HepG2 (cell line): ENCODE measurements at regions not wholly inside any gene's neighbourhood (a gene's known extent, or its start where the extent isn't known, plus 50 kb on each side); places are given as distances from the start of the nearest gene placed in this dataset.

ENCODE experiments used
- ATAC-seq: fragments of 200-7000 bp; cut with Tn5 transposase; 3 replicates; pipeline ENCODE4 v1.9.1; 2020; ENCODE audit warnings: mild to moderate bottlenecking, moderate library complexity
- BruUV-seq: library from RNA; stranded (reverse); fragments of 400-500 nt; replicated peaks from 2 replicates; lab custom pipeline; 2021; lab: Mats Ljungman, UMichigan
- CTCF ChIA-PET: fragments of 300-600 bp; formaldehyde crosslinking; extraction: SDS; loops from one replicate; lab custom pipeline; 2021; ENCODE audit warnings: low total read pairs, inconsistent platforms, low intra/inter-chr PET ratio; lab: Yijun Ruan, JAX
- POLR2A ChIA-PET: fragments of 350-600 bp; sonication (Branson Sonifier 250); formaldehyde crosslinking; loops from one replicate; lab custom pipeline; 2020; ENCODE audit warnings: antibody characterized with exemption, inconsistent platforms; lab: Yijun Ruan, JAX
- DNase-seq: peaks from one replicate; pipeline ENCODE4 v3.0.0-alpha.2; 2015; ENCODE audit warnings: low spot score
- FAIRE-seq: peaks from 3 replicates; lab custom pipeline; 2011; peaks lifted over from hg19 to GRCh38; lab: Jason Lieb, UNC
- H2AFZ ChIP-seq: one replicate; pipeline ENCODE4 v1.6.1; 2011; ENCODE audit warnings: low read length, inconsistent platforms
- H3K27ac ChIP-seq: fragments of 300-600 bp; 3 replicates; pipeline ENCODE4 v1.8.0; 2011; ENCODE audit warnings: mixed run types, mild to moderate bottlenecking, mixed read lengths, low read length, inconsistent platforms; ENCODE audit not compliant: insufficient read depth; ENCODE audit errors: extremely low read length
- H3K27me3 ChIP-seq, 2 experiments: fragments of 200-600 bp in 1 of 2; 2 replicates in 1 of 2; 3 replicates in 1 of 2; pipeline versions ENCODE4 v1.6.0 to v1.8.0; 2011; ENCODE audit warnings: low read length in 2 of 2, mild to moderate bottlenecking in 2 of 2, moderate library complexity in 2 of 2, inconsistent platforms in 1 of 2; ENCODE audit not compliant: insufficient read depth in 2 of 2, control insufficient read depth in 1 of 2
- H3K36me3 ChIP-seq, 2 experiments: fragments of 200-600 bp in 1 of 2; replicated peaks in 1 of 2; 2 replicates in 1 of 2; 3 replicates in 1 of 2; pipeline versions ENCODE4 v1.5.1 to v1.8.0; 2011; ENCODE audit warnings: low read length in 2 of 2, inconsistent platforms in 1 of 2; ENCODE audit not compliant: insufficient read depth in 2 of 2, control insufficient read depth in 1 of 2
- H3K4me1 ChIP-seq: 2 replicates; pipeline ENCODE4 v1.5.1; 2012; ENCODE audit warnings: low read length, inconsistent platforms; ENCODE audit not compliant: insufficient read depth
- H3K4me2 ChIP-seq: 2 replicates; pipeline ENCODE4 v1.6.0; 2011; ENCODE audit warnings: low read depth, low read length, inconsistent platforms
- H3K4me3 ChIP-seq, 3 experiments: fragments of 200-600 bp in 1 of 3; sonication (generic), shearing (Covaris generic) in 1 of 3; replicated peaks in 1 of 3; 2 replicates each; pipeline ENCODE4 v1.5.1; 2011 to 2016; ENCODE audit warnings: low read length in 3 of 3, inconsistent platforms in 2 of 3, low read depth in 2 of 3, mild to moderate bottlenecking in 2 of 3, control low read depth in 1 of 3, mixed read lengths in 1 of 3; ENCODE audit not compliant: insufficient read depth in 1 of 3
- H3K79me2 ChIP-seq: one replicate; pipeline ENCODE4 v1.6.1; 2011; ENCODE audit warnings: low read length, inconsistent platforms; ENCODE audit not compliant: insufficient read depth
- H3K9ac ChIP-seq: 2 replicates; pipeline ENCODE4 v1.6.0; 2011; ENCODE audit warnings: mild to moderate bottlenecking, low read depth, low read length, inconsistent platforms; ENCODE audit not compliant: insufficient read depth
- H3K9me3 ChIP-seq: 2 replicates; pipeline ENCODE4 v1.5.1; 2012; ENCODE audit warnings: mild to moderate bottlenecking, low read length
- H4K20me1 ChIP-seq: 2 replicates; pipeline ENCODE4 v1.6.0; 2011; ENCODE audit warnings: inconsistent platforms, mild to moderate bottlenecking, low read length, moderate library complexity; ENCODE audit not compliant: insufficient read depth
- AGO1 ChIP-seq: fragments of 200-400 bp; formaldehyde crosslinking; IDR thresholded peaks from 2 replicates; pipeline ENCODE4 v1.6.1; 2017; ENCODE audit warnings: mild to moderate bottlenecking, low read depth, low read length, moderate library complexity; ENCODE audit not compliant: poor library complexity, severe bottlenecking
- ATF5 ChIP-seq: sonication (generic); formaldehyde crosslinking; IDR thresholded peaks from 2 replicates; pipeline ENCODE4 v1.4.0; 2020; ENCODE audit warnings: mild to moderate bottlenecking, low read depth, missing genetic modification reagents
- BHLHE40 ChIP-seq: IDR thresholded peaks from 2 replicates; pipeline ENCODE4 v1.6.1; 2011; ENCODE audit warnings: low read length, improper control_type of control experiment
- DR1 ChIP-seq: sonication (generic); formaldehyde crosslinking; IDR thresholded peaks from 2 replicates; pipeline ENCODE4 v1.8.0; 2021; ENCODE audit warnings: mild to moderate bottlenecking, missing genetic modification reagents, inconsistent platforms
- ELF4 ChIP-seq: sonication (generic); formaldehyde crosslinking; IDR thresholded peaks from 2 replicates; pipeline ENCODE4 v1.5.0; 2020; ENCODE audit warnings: missing genetic modification reagents, mild to moderate bottlenecking, moderate library complexity, borderline replicate concordance
- NFKB2 ChIP-seq: sonication (generic); formaldehyde crosslinking; IDR thresholded peaks from 2 replicates; pipeline ENCODE4 v1.4.0; 2020; ENCODE audit warnings: missing genetic modification reagents, borderline replicate concordance
- POLR2A ChIP-seq, 2 experiments: IDR thresholded peaks; 2 replicates each; pipeline ENCODE4 v1.6.1; 2011; ENCODE audit warnings: low read depth in 2 of 2, low read length in 2 of 2, mild to moderate bottlenecking in 1 of 2, moderate library complexity in 1 of 2; ENCODE audit not compliant: insufficient read depth in 1 of 2
- REPIN1 ChIP-seq: sonication (generic); formaldehyde crosslinking; IDR thresholded peaks from 2 replicates; pipeline ENCODE4 v1.8.0; 2022; ENCODE audit warnings: missing genetic modification reagents, low read depth, mild to moderate bottlenecking, borderline replicate concordance
- SIN3A ChIP-seq: IDR thresholded peaks from 2 replicates; pipeline ENCODE4 v1.6.1; 2011; ENCODE audit warnings: low read depth, mild to moderate bottlenecking, control low read depth, low read length, borderline replicate concordance
- SP1 ChIP-seq, 2 experiments: fragments of 450-650 bp in 1 of 2; sonication (generic) in 1 of 2; formaldehyde crosslinking in 1 of 2; IDR thresholded peaks; 2 replicates each; pipeline versions ENCODE4 v1.4.0 to v1.6.1; 2016 to 2020; ENCODE audit warnings: missing genetic modification reagents in 1 of 2
- U2AF2 ChIP-seq: fragments of 200-400 bp; formaldehyde crosslinking; IDR thresholded peaks from 2 replicates; pipeline ENCODE4 v1.6.1; 2017; ENCODE audit warnings: low read depth, mild to moderate bottlenecking, low read length
- YEATS4 ChIP-seq: sonication (generic); formaldehyde crosslinking; IDR thresholded peaks from 2 replicates; pipeline ENCODE4 v1.4.0; 2020; ENCODE audit warnings: missing genetic modification reagents, borderline replicate concordance
- ZBTB7B ChIP-seq: sonication (generic); formaldehyde crosslinking; IDR thresholded peaks from 2 replicates; pipeline ENCODE4 v1.4.0; 2020; ENCODE audit warnings: missing genetic modification reagents
- ZFP90 ChIP-seq: sonication (generic); formaldehyde crosslinking; IDR thresholded peaks from 2 replicates; pipeline ENCODE4 v1.8.0; 2022; ENCODE audit warnings: missing genetic modification reagents, mild to moderate bottlenecking, inconsistent platforms, borderline replicate concordance
- ZFY ChIP-seq: sonication (generic); formaldehyde crosslinking; IDR thresholded peaks from 2 replicates; pipeline ENCODE4 v1.4.0; 2020; ENCODE audit warnings: missing genetic modification reagents
- ZNF225 ChIP-seq: sonication (generic); formaldehyde crosslinking; IDR thresholded peaks from 2 replicates; pipeline ENCODE4 v1.4.0; 2020; ENCODE audit warnings: mild to moderate bottlenecking, missing genetic modification reagents
- ZNF329 ChIP-seq: sonication (generic); formaldehyde crosslinking; IDR thresholded peaks from 2 replicates; pipeline ENCODE4 v1.9.0; 2021; ENCODE audit warnings: low read depth, mild to moderate bottlenecking, missing genetic modification reagents
- ZNF333 ChIP-seq: sonication (generic); formaldehyde crosslinking; IDR thresholded peaks from 2 replicates; pipeline ENCODE4 v1.4.0; 2020; ENCODE audit warnings: mild to moderate bottlenecking, missing genetic modification reagents, borderline replicate concordance
- ZNF530 ChIP-seq: sonication (generic); formaldehyde crosslinking; IDR thresholded peaks from 2 replicates; pipeline ENCODE4 v1.5.0; 2020; ENCODE audit warnings: low read depth, mild to moderate bottlenecking, missing genetic modification reagents
- ZNF703 ChIP-seq: sonication (generic); formaldehyde crosslinking; IDR thresholded peaks from 2 replicates; pipeline ENCODE4 v1.5.1; 2020; ENCODE audit warnings: missing genetic modification reagents, mild to moderate bottlenecking, moderate library complexity, borderline replicate concordance
- WGBS: methylation state at CpG from one replicate; pipeline ENCODE4 v1.1.6; 2017; ENCODE audit warnings: low lambda C conversion rate; 5-methylcytosine and 5-hydroxymethylcytosine counted together
- in situ Hi-C: cut with HindIII; loops from 2 replicates; pipeline ENCODE4 v1.10.0; 2017; ENCODE audit warnings: low pct_unique_long_range_greater_than_20kb; ENCODE audit not compliant: extremely low pct_ligation_motif_present
- intact Hi-C: fragments of 100-400 bp; cut with micrococcal nuclease; formaldehyde crosslinking; loops from one replicate; pipeline ENCODE4 v1.10.0; 2022; ENCODE audit not compliant: unreplicated experiment
- TF ChIP-seq, protein P1 (sequence below): sonication (generic); formaldehyde crosslinking; IDR thresholded peaks from 2 replicates; pipeline ENCODE4 v1.5.0; 2020; ENCODE audit warnings: missing genetic modification reagents
- TF ChIP-seq, protein P2 (sequence below): sonication (generic); formaldehyde crosslinking; IDR thresholded peaks from 2 replicates; pipeline ENCODE4 v1.4.0; 2020; ENCODE audit warnings: missing genetic modification reagents

DNA sequence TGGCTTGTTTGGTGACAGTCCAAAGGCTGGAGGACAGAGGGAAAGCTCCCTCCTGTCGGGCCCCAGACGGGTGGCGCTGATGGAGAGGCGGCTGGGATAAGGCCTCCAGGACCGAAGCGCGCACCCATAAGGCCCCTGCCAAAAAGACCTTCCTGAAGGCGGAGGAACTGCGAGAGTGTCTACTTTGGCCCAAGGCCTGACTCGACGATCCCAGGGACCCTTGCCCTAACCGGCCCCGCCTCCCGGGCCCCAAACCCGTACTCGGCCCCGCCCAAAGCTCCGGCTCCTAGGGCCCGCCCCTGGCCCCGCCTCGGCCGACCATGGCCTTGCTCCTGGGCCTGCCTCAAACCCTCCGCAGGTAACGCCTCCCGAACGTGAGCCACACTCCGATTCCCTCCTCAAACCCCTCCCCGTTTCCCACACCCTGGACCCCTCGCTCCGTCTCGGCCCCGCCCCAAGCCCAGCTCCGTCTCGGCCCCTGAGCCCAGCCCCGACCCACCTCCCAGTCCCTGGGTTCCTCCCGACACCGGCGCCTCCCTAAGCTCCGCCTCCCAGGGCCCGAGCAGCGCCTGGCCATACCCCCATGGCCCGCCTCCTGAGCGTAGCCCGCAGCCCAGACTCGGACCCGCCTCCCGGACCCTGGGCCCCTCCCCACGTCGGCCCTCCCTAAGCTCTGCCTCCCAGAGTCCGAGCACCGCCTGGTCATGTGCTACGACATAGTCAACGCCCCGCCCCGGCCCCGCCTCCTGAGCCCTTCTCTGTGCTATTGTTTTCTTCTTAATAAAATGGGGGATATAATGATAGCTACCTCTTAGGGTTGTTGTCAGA is 90.0 kb upstream of the DRD5 start:
- peak overlapping the region; percentile 62 to 77 (median 71) for H3K4me3 ChIP-seq
- no peaks in the 10 kb centered on the region for H4K20me1 ChIP-seq
- ChIA-PET CTCF (no interaction called here), POLR2A (interaction anchor here (1.3 to 1.4 kb wide), 2 partner anchors 430 to 539 kb away, joined by 4 to 5 read pairs; no protein-coding TSS in a partner anchor)
- peak overlapping the region; percentile 21 for H3K27ac ChIP-seq
- no peaks in the 10 kb centered on the region for H3K9me3 ChIP-seq
- no peaks in the 10 kb centered on the region for H3K79me2 ChIP-seq
- peak overlapping the region; percentile 93 for H3K4me2 ChIP-seq
- FAIRE-seq (no peak), ATAC-seq (peak; percentile 100), DNase-seq (peak; percentile 83)
- no peaks in the 10 kb centered on the region for H3K36me3 ChIP-seq
- in situ Hi-C loops (no loop called here), intact Hi-C loops (no loop called here)
- peak overlapping the region; percentile 64; the same call in 1 of the 2 replicates for H3K9ac ChIP-seq
- 1% methylated on average over 15 of the region's 56 CpGs for WGBS
- no TSS peak for BruUV-seq
- H2AFZ ChIP-seq = no peak overlapping the region
- no peaks in the 10 kb centered on the region for H3K27me3 ChIP-seq
- peaks cover 11% of the 10 kb centered on the region; the same call in 1 of the 2 replicates for H3K4me1 ChIP-seq
- TF ChIP-seq, protein P1, sequence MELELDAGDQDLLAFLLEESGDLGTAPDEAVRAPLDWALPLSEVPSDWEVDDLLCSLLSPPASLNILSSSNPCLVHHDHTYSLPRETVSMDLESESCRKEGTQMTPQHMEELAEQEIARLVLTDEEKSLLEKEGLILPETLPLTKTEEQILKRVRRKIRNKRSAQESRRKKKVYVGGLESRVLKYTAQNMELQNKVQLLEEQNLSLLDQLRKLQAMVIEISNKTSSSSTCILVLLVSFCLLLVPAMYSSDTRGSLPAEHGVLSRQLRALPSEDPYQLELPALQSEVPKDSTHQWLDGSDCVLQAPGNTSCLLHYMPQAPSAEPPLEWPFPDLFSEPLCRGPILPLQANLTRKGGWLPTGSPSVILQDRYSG (CRISPR knock-in tag) = no peak
- TF ChIP-seq AGO1 (no peak), ZNF225 (CRISPR knock-in tag) (peak; percentile 39; the same call in 1 of the 2 replicates), ZFY (peak; percentile 71), YEATS4 (CRISPR knock-in tag) (peak; percentile 72), SP1 (IDR thresholded peaks at IDR 0.05) (no peak), SP1 (CRISPR knock-in tag; IDR thresholded peaks at IDR 0.05) (peak; percentile 48; the same call in 1 of the 2 replicates), POLR2A (IDR thresholded peaks at IDR 0.05; ENCODE audit: insufficient read depth in 1 of 2, low read depth in 2 of 2, low read length in 2 of 2) (0 out of 4 replicates have a peak, but pooled peaks of 1 of the 2 experiments have one; percentile 39), REPIN1 (CRISPR knock-in tag) (peak; percentile 20; the same call in 1 of the 2 replicates), DR1 (CRISPR knock-in tag) (no peak), ATF5 (CRISPR knock-in tag) (no peak), ZNF703 (CRISPR knock-in tag) (no peak), ZNF530 (CRISPR knock-in tag) (no peak), ZNF333 (CRISPR knock-in tag) (no peak), U2AF2 (no peak), NFKB2 (peak; percentile 27; the same call in 1 of the 2 replicates), ELF4 (CRISPR knock-in tag) (no peak), SIN3A (no peak), ZFP90 (CRISPR knock-in tag) (0 out of 2 replicates have a peak, but pooled peaks have one; percentile 57), ZNF329 (CRISPR knock-in tag) (no peak), BHLHE40 (no peak), ZBTB7B (CRISPR knock-in tag) (0 out of 2 replicates have a peak, but pooled peaks have one; percentile 48)
- TF ChIP-seq, protein P2, sequence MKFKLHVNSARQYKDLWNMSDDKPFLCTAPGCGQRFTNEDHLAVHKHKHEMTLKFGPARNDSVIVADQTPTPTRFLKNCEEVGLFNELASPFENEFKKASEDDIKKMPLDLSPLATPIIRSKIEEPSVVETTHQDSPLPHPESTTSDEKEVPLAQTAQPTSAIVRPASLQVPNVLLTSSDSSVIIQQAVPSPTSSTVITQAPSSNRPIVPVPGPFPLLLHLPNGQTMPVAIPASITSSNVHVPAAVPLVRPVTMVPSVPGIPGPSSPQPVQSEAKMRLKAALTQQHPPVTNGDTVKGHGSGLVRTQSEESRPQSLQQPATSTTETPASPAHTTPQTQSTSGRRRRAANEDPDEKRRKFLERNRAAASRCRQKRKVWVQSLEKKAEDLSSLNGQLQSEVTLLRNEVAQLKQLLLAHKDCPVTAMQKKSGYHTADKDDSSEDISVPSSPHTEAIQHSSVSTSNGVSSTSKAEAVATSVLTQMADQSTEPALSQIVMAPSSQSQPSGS (CRISPR knock-in tag) = no peak
